ENCODE measurements at regions not wholly inside any gene's neighbourhood (a gene's known extent, or its start where the extent isn't known, plus 50 kb on each side); places are given as distances from the start of the nearest gene placed in this dataset.

- no peak for DNase-seq (ENCODE audit: low read depth in 6 of 9, low spot score in 9 of 9)
- H3K27me3 ChIP-seq (ENCODE audit: control insufficient read depth in 2 of 2, insufficient read depth in 1 of 2, low read length in 1 of 2) = no peaks in the 10 kb centered on the region
- H3K27ac ChIP-seq (ENCODE audit: low read depth in 1 of 2, low read length in 1 of 2) = no peak overlapping the region
- H3K36me3 ChIP-seq (ENCODE audit: control insufficient read depth in 2 of 2, insufficient read depth in 2 of 2, low read length in 1 of 2) = no peaks in the 10 kb centered on the region
- no peaks in the 10 kb centered on the region for H3K9me3 ChIP-seq (ENCODE audit: control insufficient read depth in 2 of 2, insufficient read depth in 1 of 2, low read length in 1 of 2)
- H3K4me1 ChIP-seq (ENCODE audit: control insufficient read depth in 2 of 2, insufficient read depth in 2 of 2, low read length in 2 of 2) = no peaks in the 10 kb centered on the region
- no peak overlapping the region for H3K4me3 ChIP-seq (ENCODE audit: low read length in 2 of 2)
- 96% methylated on average over 4 of the region's 4 CpGs for whole genome bisulfite sequencing
These were observed 201.3 kb downstream of the SLITRK6 start for GRCh38 chr13:85597790-85598500.

- no peak overlapping the region for H3K27ac ChIP-seq (ENCODE audit: low read depth in 1 of 2, low read length in 1 of 2)
- no peak overlapping the region for H3K4me3 ChIP-seq (ENCODE audit: low read length in 2 of 2)
- no peak for DNase-seq (ENCODE audit: low read depth in 6 of 9, low spot score in 9 of 9)
- H3K36me3 ChIP-seq (ENCODE audit: control insufficient read depth in 2 of 2, insufficient read depth in 2 of 2, low read length in 1 of 2) = no peaks in the 10 kb centered on the region
- H3K4me1 ChIP-seq (ENCODE audit: control insufficient read depth in 2 of 2, insufficient read depth in 2 of 2, low read length in 2 of 2) = no peaks in the 10 kb centered on the region
- no peaks in the 10 kb centered on the region for H3K9me3 ChIP-seq (ENCODE audit: control insufficient read depth in 2 of 2, insufficient read depth in 1 of 2, low read length in 1 of 2)
- WGBS = 96% methylated on average over 2 of the region's 2 CpGs
- no peaks in the 10 kb centered on the region for H3K27me3 ChIP-seq (ENCODE audit: control insufficient read depth in 2 of 2, insufficient read depth in 1 of 2, low read length in 1 of 2)
These were observed 207.0 kb downstream of the SLITRK6 start for GRCh38 chr13:85592211-85592610.

GRCh38 chr13:85590231-85590931 is 208.8 kb downstream of the SLITRK6 start:
- H3K27me3 ChIP-seq (ENCODE audit: control insufficient read depth in 2 of 2, insufficient read depth in 1 of 2, low read length in 1 of 2) = no peaks in the 10 kb centered on the region
- DNase-seq (ENCODE audit: low read depth in 6 of 9, low spot score in 9 of 9) = no peak
- WGBS = 91% methylated on average over 2 of the region's 2 CpGs
- H3K36me3 ChIP-seq (ENCODE audit: control insufficient read depth in 2 of 2, insufficient read depth in 2 of 2, low read length in 1 of 2) = no peaks in the 10 kb centered on the region
- H3K27ac ChIP-seq (ENCODE audit: low read depth in 1 of 2, low read length in 1 of 2) = no peak overlapping the region
- H3K9me3 ChIP-seq (ENCODE audit: control insufficient read depth in 2 of 2, insufficient read depth in 1 of 2, low read length in 1 of 2) = no peaks in the 10 kb centered on the region
- no peaks in the 10 kb centered on the region for H3K4me1 ChIP-seq (ENCODE audit: control insufficient read depth in 2 of 2, insufficient read depth in 2 of 2, low read length in 2 of 2)
- H3K4me3 ChIP-seq (ENCODE audit: low read length in 2 of 2) = no peak overlapping the region

- Histone ChIP-seq H3K4me1 (ENCODE audit: control insufficient read depth in 2 of 2, insufficient read depth in 2 of 2, low read length in 2 of 2) (no peaks in the 10 kb centered on the region), H3K27ac (ENCODE audit: low read depth in 1 of 2, low read length in 1 of 2) (no peak overlapping the region), H3K4me3 (ENCODE audit: low read length in 2 of 2) (no peak overlapping the region), H3K36me3 (ENCODE audit: control insufficient read depth in 2 of 2, insufficient read depth in 2 of 2, low read length in 1 of 2) (no peaks in the 10 kb centered on the region), H3K9me3 (ENCODE audit: control insufficient read depth in 2 of 2, insufficient read depth in 1 of 2, low read length in 1 of 2) (no peaks in the 10 kb centered on the region), H3K27me3 (ENCODE audit: control insufficient read depth in 2 of 2, insufficient read depth in 1 of 2, low read length in 1 of 2) (no peaks in the 10 kb centered on the region)
- DNase-seq (ENCODE audit: low read depth in 6 of 9, low spot score in 9 of 9) = no peak
- WGBS = 96% methylated on average over 5 of the region's 5 CpGs
These were observed 210.2 kb downstream of the SLITRK6 start for GRCh38 chr13:85589021-85589420.

- no peaks in the 10 kb centered on the region for H3K27me3 ChIP-seq (ENCODE audit: control insufficient read depth in 2 of 2, insufficient read depth in 1 of 2, low read length in 1 of 2)
- H3K4me3 ChIP-seq (ENCODE audit: low read length in 2 of 2) = no peak overlapping the region
- no peaks in the 10 kb centered on the region for H3K9me3 ChIP-seq (ENCODE audit: control insufficient read depth in 2 of 2, insufficient read depth in 1 of 2, low read length in 1 of 2)
- no peaks in the 10 kb centered on the region for H3K36me3 ChIP-seq (ENCODE audit: control insufficient read depth in 2 of 2, insufficient read depth in 2 of 2, low read length in 1 of 2)
- WGBS = 94% methylated on average over 3 of the region's 3 CpGs
- no peaks in the 10 kb centered on the region for H3K4me1 ChIP-seq (ENCODE audit: control insufficient read depth in 2 of 2, insufficient read depth in 2 of 2, low read length in 2 of 2)
- H3K27ac ChIP-seq (ENCODE audit: low read depth in 1 of 2, low read length in 1 of 2) = no peak overlapping the region
- no peak for DNase-seq (ENCODE audit: low read depth in 6 of 9, low spot score in 9 of 9)
These were observed 210.9 kb downstream of the SLITRK6 start for GRCh38 chr13:85588359-85588758.

GRCh38 chr13:85586856-85587255 is 212.4 kb downstream of the SLITRK6 start:
- no peak for DNase-seq (ENCODE audit: low read depth in 6 of 9, low spot score in 9 of 9)
- Histone ChIP-seq H3K4me3 (ENCODE audit: low read length in 2 of 2) (no peak overlapping the region), H3K9me3 (ENCODE audit: control insufficient read depth in 2 of 2, insufficient read depth in 1 of 2, low read length in 1 of 2) (no peaks in the 10 kb centered on the region), H3K36me3 (ENCODE audit: control insufficient read depth in 2 of 2, insufficient read depth in 2 of 2, low read length in 1 of 2) (no peaks in the 10 kb centered on the region), H3K27me3 (ENCODE audit: control insufficient read depth in 2 of 2, insufficient read depth in 1 of 2, low read length in 1 of 2) (no peaks in the 10 kb centered on the region), H3K4me1 (ENCODE audit: control insufficient read depth in 2 of 2, insufficient read depth in 2 of 2, low read length in 2 of 2) (no peaks in the 10 kb centered on the region), H3K27ac (ENCODE audit: low read depth in 1 of 2, low read length in 1 of 2) (no peak overlapping the region)

GRCh38 chr13:85586422-85586831 is 212.8 kb downstream of the SLITRK6 start:
- H3K36me3 ChIP-seq (ENCODE audit: control insufficient read depth in 2 of 2, insufficient read depth in 2 of 2, low read length in 1 of 2) = no peaks in the 10 kb centered on the region
- no peak overlapping the region for H3K27ac ChIP-seq (ENCODE audit: low read depth in 1 of 2, low read length in 1 of 2)
- no peak for DNase-seq (ENCODE audit: low read depth in 6 of 9, low spot score in 9 of 9)
- H3K9me3 ChIP-seq (ENCODE audit: control insufficient read depth in 2 of 2, insufficient read depth in 1 of 2, low read length in 1 of 2) = no peaks in the 10 kb centered on the region
- no peak overlapping the region for H3K4me3 ChIP-seq (ENCODE audit: low read length in 2 of 2)
- H3K27me3 ChIP-seq (ENCODE audit: control insufficient read depth in 2 of 2, insufficient read depth in 1 of 2, low read length in 1 of 2) = no peaks in the 10 kb centered on the region
- WGBS = 90% methylated on average over 1 of the region's 1 CpG
- no peaks in the 10 kb centered on the region for H3K4me1 ChIP-seq (ENCODE audit: control insufficient read depth in 2 of 2, insufficient read depth in 2 of 2, low read length in 2 of 2)

- DNase-seq (ENCODE audit: low read depth in 6 of 9, low spot score in 9 of 9) = no peak
- Histone ChIP-seq H3K36me3 (ENCODE audit: control insufficient read depth in 2 of 2, insufficient read depth in 2 of 2, low read length in 1 of 2) (no peaks in the 10 kb centered on the region), H3K27ac (ENCODE audit: low read depth in 1 of 2, low read length in 1 of 2) (no peak overlapping the region), H3K27me3 (ENCODE audit: control insufficient read depth in 2 of 2, insufficient read depth in 1 of 2, low read length in 1 of 2) (no peaks in the 10 kb centered on the region), H3K9me3 (ENCODE audit: control insufficient read depth in 2 of 2, insufficient read depth in 1 of 2, low read length in 1 of 2) (no peaks in the 10 kb centered on the region), H3K4me3 (ENCODE audit: low read length in 2 of 2) (no peak overlapping the region), H3K4me1 (ENCODE audit: control insufficient read depth in 2 of 2, insufficient read depth in 2 of 2, low read length in 2 of 2) (no peaks in the 10 kb centered on the region)
- WGBS = 69% methylated on average over 1 of the region's 1 CpG
These were observed 216.3 kb downstream of the SLITRK6 start for GRCh38 chr13:85582890-85583289.

- Histone ChIP-seq H3K36me3 (ENCODE audit: control insufficient read depth in 2 of 2, insufficient read depth in 2 of 2, low read length in 1 of 2) (no peaks in the 10 kb centered on the region), H3K4me3 (ENCODE audit: low read length in 2 of 2) (no peak overlapping the region)
- no peak for DNase-seq (ENCODE audit: low read depth in 6 of 9, low spot score in 9 of 9)
These were observed 224.1 kb downstream of the SLITRK6 start for GRCh38 chr13:85575110-85575509.

More at GRCh38 chr13:85575110-85575509, 224.1 kb downstream of the SLITRK6 start:
- H3K4me1 ChIP-seq (ENCODE audit: control insufficient read depth in 2 of 2, insufficient read depth in 2 of 2, low read length in 2 of 2) = no peaks in the 10 kb centered on the region
- no peaks in the 10 kb centered on the region for H3K9me3 ChIP-seq (ENCODE audit: control insufficient read depth in 2 of 2, insufficient read depth in 1 of 2, low read length in 1 of 2)
- no peak overlapping the region for H3K27ac ChIP-seq (ENCODE audit: low read depth in 1 of 2, low read length in 1 of 2)
- H3K27me3 ChIP-seq (ENCODE audit: control insufficient read depth in 2 of 2, insufficient read depth in 1 of 2, low read length in 1 of 2) = no peaks in the 10 kb centered on the region
